Activated B cell treated with CpG ODN at 0.5 μM for 24 hours (primary cell): ENCODE measurements at regions not wholly inside any gene's neighbourhood (a gene's known extent, or its start where the extent isn't known, plus 50 kb on each side); places are given as distances from the start of the nearest gene placed in this dataset.

ENCODE experiments used
- ATAC-seq: fragments of 200-7000 bp; cut with Tn5 transposase; one replicate; pipeline ENCODE4 v1.10.0; 2021; ENCODE audit warnings: low read depth, mild to moderate bottlenecking, moderate library complexity
- CTCF ChIA-PET: fragments of 350-600 bp; sonication (Branson Sonifier 250); formaldehyde crosslinking; loops from one replicate; lab custom pipeline; 2021; ENCODE audit warnings: antibody characterized with exemption; lab: Charles Lee
- POLR2A ChIA-PET: fragments of 350-600 bp; sonication (Branson Sonifier 250); formaldehyde crosslinking; loops from one replicate; lab custom pipeline; 2021; ENCODE audit warnings: antibody characterized with exemption; lab: Charles Lee
- DNase-seq: peaks from one replicate; pipeline ENCODE4 v3.0.0; 2022
- H3K27ac Mint-ChIP-seq: one replicate; pipeline ENCODE4 v1.8.0; 2020; ENCODE audit warnings: mixed read lengths
- H3K27me3 Mint-ChIP-seq: one replicate; pipeline ENCODE4 v1.8.0; 2021; ENCODE audit warnings: mixed read lengths
- H3K36me3 Mint-ChIP-seq: one replicate; pipeline ENCODE4 v1.8.0; 2021; ENCODE audit warnings: low read depth, mixed read lengths
- H3K4me1 Mint-ChIP-seq: one replicate; pipeline ENCODE4 v1.8.0; 2021; ENCODE audit warnings: mixed read lengths
- H3K4me3 Mint-ChIP-seq: one replicate; pipeline ENCODE4 v1.8.0; 2020; ENCODE audit warnings: mild to moderate bottlenecking, mixed read lengths
- H3K9me3 Mint-ChIP-seq: one replicate; pipeline ENCODE4 v1.8.0; 2020; ENCODE audit warnings: mixed read lengths
- CTCF ChIP-seq: fragments of 200-600 bp; IDR thresholded peaks from one replicate; pipeline ENCODE4 v1.8.0; 2022; ENCODE audit warnings: antibody characterized with exemption, mild to moderate bottlenecking
- intact Hi-C: fragments of 100-400 bp; cut with micrococcal nuclease; formaldehyde crosslinking; loops from one replicate; pipeline ENCODE4 v1.15.1; 2024

- ChIA-PET CTCF (no interaction called here), POLR2A (no interaction called here)
- DNase-seq (no peak), ATAC-seq (no peak)
- H3K4me3 Mint-ChIP-seq, result no peak overlapping the region
- no peaks in the 10 kb centered on the region for H3K9me3 Mint-ChIP-seq
- intact Hi-C loops, result no loop called here
- TF ChIP-seq CTCF, result no peak
- no peaks in the 10 kb centered on the region for H3K36me3 Mint-ChIP-seq
- H3K27ac Mint-ChIP-seq, result no peak overlapping the region
- H3K4me1 Mint-ChIP-seq, result no peaks in the 10 kb centered on the region
- no peaks in the 10 kb centered on the region for H3K27me3 Mint-ChIP-seq
These were observed 393.3 kb downstream of the LIG4 start for GRCh38 chr13:107822006-107822405.

GRCh38 chr13:107821492-107821891 lies 393.8 kb downstream of the LIG4 start:
- no peak overlapping the region for H3K4me3 Mint-ChIP-seq
- no peaks in the 10 kb centered on the region for H3K9me3 Mint-ChIP-seq
- DNase-seq (no peak), ATAC-seq (no peak)
- H3K27ac Mint-ChIP-seq, result no peak overlapping the region
- intact Hi-C loops, result no loop called here
- H3K4me1 Mint-ChIP-seq, result no peaks in the 10 kb centered on the region
- no peaks in the 10 kb centered on the region for H3K27me3 Mint-ChIP-seq
- no peaks in the 10 kb centered on the region for H3K36me3 Mint-ChIP-seq
- no peak for TF ChIP-seq CTCF
- ChIA-PET POLR2A (no interaction called here), CTCF (no interaction called here)

GRCh38 chr13:107819071-107819470 lies 396.3 kb downstream of the LIG4 start:
- ChIA-PET POLR2A (no interaction called here), CTCF (no interaction called here)
- H3K4me3 Mint-ChIP-seq, result no peak overlapping the region
- no peaks in the 10 kb centered on the region for H3K27me3 Mint-ChIP-seq
- H3K4me1 Mint-ChIP-seq, result no peaks in the 10 kb centered on the region
- intact Hi-C loops, result no loop called here
- no peak for DNase-seq
- no peaks in the 10 kb centered on the region for H3K36me3 Mint-ChIP-seq
- no peak for ATAC-seq
- no peak for TF ChIP-seq CTCF
- no peaks in the 10 kb centered on the region for H3K9me3 Mint-ChIP-seq
- no peak overlapping the region for H3K27ac Mint-ChIP-seq

GRCh38 chr13:107817647-107818287 lies 397.6 kb downstream of the LIG4 start:
- intact Hi-C loops, result no loop called here
- ChIA-PET CTCF (no interaction called here), POLR2A (no interaction called here)
- H3K9me3 Mint-ChIP-seq, result no peaks in the 10 kb centered on the region
- H3K27ac Mint-ChIP-seq, result no peak overlapping the region
- DNase-seq (no peak), ATAC-seq (no peak)
- no peaks in the 10 kb centered on the region for H3K36me3 Mint-ChIP-seq
- TF ChIP-seq CTCF, result no peak
- H3K4me1 Mint-ChIP-seq, result no peaks in the 10 kb centered on the region
- no peaks in the 10 kb centered on the region for H3K27me3 Mint-ChIP-seq
- no peak overlapping the region for H3K4me3 Mint-ChIP-seq

- Mint-ChIP-seq H3K27ac (no peak overlapping the region), H3K4me1 (no peaks in the 10 kb centered on the region), H3K27me3 (no peaks in the 10 kb centered on the region), H3K36me3 (no peaks in the 10 kb centered on the region), H3K4me3 (no peak overlapping the region), H3K9me3 (no peaks in the 10 kb centered on the region)
- TF ChIP-seq CTCF, result no peak
- ChIA-PET POLR2A (no interaction called here), CTCF (no interaction called here)
- no peak for ATAC-seq
- intact Hi-C loops, result no loop called here
- DNase-seq, result no peak
These were observed 403.3 kb downstream of the LIG4 start for GRCh38 chr13:107812014-107812412.
